B cell (primary cell): ENCODE measurements at regions not wholly inside any gene's neighbourhood (a gene's known extent, or its start where the extent isn't known, plus 50 kb on each side); places are given as distances from the start of the nearest gene placed in this dataset.

Source experiments
- ATAC-seq: fragments of 200-7000 bp; cut with Tn5 transposase; one replicate; pipeline ENCODE4 v1.10.0; 2021; ENCODE audit warnings: low read depth, mild to moderate bottlenecking, moderate number of reproducible peaks, moderate library complexity
- CTCF ChIA-PET: fragments of 350-600 bp; sonication (Branson Sonifier 250); formaldehyde crosslinking; loops from one replicate; lab custom pipeline; 2021; ENCODE audit warnings: antibody characterized with exemption, inconsistent platforms; lab: Charles Lee
- POLR2A ChIA-PET: fragments of 350-600 bp; sonication (Branson Sonifier 250); formaldehyde crosslinking; loops from one replicate; lab custom pipeline; 2021; ENCODE audit warnings: antibody characterized with exemption; lab: Charles Lee
- DNase-seq: peaks from one replicate; pipeline ENCODE4 v3.0.0; 2013
- H2AFZ ChIP-seq: 2 replicates; pipeline ENCODE4 v1.6.1; 2012; ENCODE audit warnings: mild to moderate bottlenecking, low read depth, low read length; ENCODE audit not compliant: insufficient read depth, poor library complexity, severe bottlenecking
- H3K27ac ChIP-seq, 2 donors: 1 replicate in 1 of 2; 2 replicates in 1 of 2; pipeline ENCODE4 v1.5.1; 2012 to 2013; ENCODE audit warnings: low read length in 2 of 2, mild to moderate bottlenecking in 2 of 2, moderate library complexity in 1 of 2
- H3K27me3 ChIP-seq, 4 experiments: fragments of 200-600 bp in 1 of 4; sonication (generic) in 1 of 4; replicated peaks in 1 of 4; 1 replicate in 2 of 4; 2 replicates in 2 of 4; pipeline versions ENCODE4 v1.6.1 to v1.7.0; 2013 to 2016; ENCODE audit warnings: low read length in 3 of 4, mild to moderate bottlenecking in 2 of 4, mixed read lengths in 1 of 4, moderate library complexity in 1 of 4; ENCODE audit not compliant: insufficient read depth in 4 of 4, control insufficient read depth in 3 of 4; ENCODE audit errors: control extremely low read depth in 1 of 4
- H3K36me3 ChIP-seq, 2 experiments: replicated peaks in 1 of 2; 1 replicate in 1 of 2; 2 replicates in 1 of 2; pipeline versions ENCODE4 v1.6.1 to v1.7.1; 2013; ENCODE audit warnings: low read length in 1 of 2; ENCODE audit not compliant: insufficient read depth in 2 of 2, control insufficient read depth in 1 of 2; ENCODE audit errors: control extremely low read depth in 1 of 2, extremely low read depth in 1 of 2
- H3K4me1 ChIP-seq, 2 donors: fragments of 200-600 bp in 1 of 2; sonication (generic) in 1 of 2; 1 replicate in 1 of 2; 2 replicates in 1 of 2; pipeline versions ENCODE4 v1.5.1 to v1.6.1; 2013 to 2017; ENCODE audit warnings: low read length in 2 of 2; ENCODE audit not compliant: control insufficient read depth in 2 of 2, insufficient read depth in 2 of 2
- H3K4me2 ChIP-seq: replicated peaks from 2 replicates; pipeline ENCODE3; 2012; ENCODE audit warnings: mild to moderate bottlenecking, low read depth, low read length; ENCODE audit not compliant: poor library complexity, severe bottlenecking
- H3K4me3 ChIP-seq, 5 experiments: fragments of 200-600 bp in 1 of 5; sonication (generic) in 1 of 5; 1 replicate in 3 of 5; 2 replicates in 2 of 5; pipeline versions ENCODE4 v1.5.1 to v1.7.0; 2011 to 2016; ENCODE audit warnings: low read length in 4 of 5, mild to moderate bottlenecking in 4 of 5, low read depth in 2 of 5, control low read depth in 1 of 5, moderate library complexity in 1 of 5; ENCODE audit not compliant: insufficient read depth in 1 of 5; ENCODE audit errors: control extremely low read depth in 1 of 5, extremely low read depth in 1 of 5
- H3K79me2 ChIP-seq: fragments of 200-600 bp; sonication (generic); one replicate; pipeline ENCODE4 v1.6.0; 2016; ENCODE audit warnings: low read length; ENCODE audit not compliant: control insufficient read depth, insufficient read depth
- H3K9ac ChIP-seq: fragments of 200-600 bp; sonication (generic); 2 replicates; pipeline ENCODE4 v1.6.1; 2017; ENCODE audit warnings: mild to moderate bottlenecking, low read length, moderate library complexity
- H3K9me3 ChIP-seq, 3 donors: one replicate each; pipeline versions ENCODE4 v1.6.1 to v1.7.1; 2013; ENCODE audit warnings: low read length in 2 of 3; ENCODE audit not compliant: control insufficient read depth in 2 of 3, insufficient read depth in 1 of 3; ENCODE audit errors: control extremely low read depth in 1 of 3
- H4K20me1 ChIP-seq: 2 replicates; pipeline ENCODE4 v1.6.0; 2012; ENCODE audit warnings: mild to moderate bottlenecking, low read length; ENCODE audit not compliant: insufficient read depth, control insufficient read depth, poor library complexity, severe bottlenecking
- H3K27ac Mint-ChIP-seq: one replicate; pipeline ENCODE4 v1.8.0; 2021; ENCODE audit warnings: mixed read lengths
- H3K27me3 Mint-ChIP-seq: one replicate; pipeline ENCODE4 v1.8.0; 2021; ENCODE audit warnings: mixed read lengths
- H3K4me1 Mint-ChIP-seq: one replicate; pipeline ENCODE4 v1.8.0; 2021; ENCODE audit warnings: mixed read lengths
- H3K4me3 Mint-ChIP-seq: one replicate; pipeline ENCODE4 v1.8.0; 2021; ENCODE audit warnings: mixed read lengths
- H3K9me3 Mint-ChIP-seq: one replicate; pipeline ENCODE4 v1.8.0; 2022; ENCODE audit warnings: mixed read lengths; ENCODE audit not compliant: insufficient read depth
- CTCF ChIP-seq: fragments of 200-600 bp; IDR thresholded peaks from one replicate; pipeline ENCODE4 v1.8.0; 2022; ENCODE audit warnings: antibody characterized with exemption, mild to moderate bottlenecking
- EZH2 ChIP-seq: IDR thresholded peaks from 2 replicates; pipeline ENCODE4 v1.6.1; 2012; ENCODE audit warnings: borderline replicate concordance, low read depth, mild to moderate bottlenecking, moderate library complexity, low read length; ENCODE audit not compliant: insufficient read depth, poor library complexity, severe bottlenecking
- WGBS: methylation state at CpG from one replicate; pipeline ENCODE4 v1.1.5; 2013; ENCODE audit warnings: missing lambda C conversion rate; ENCODE audit not compliant: insufficient coverage; 5-methylcytosine and 5-hydroxymethylcytosine counted together
- intact Hi-C: fragments of 100-400 bp; cut with micrococcal nuclease; formaldehyde crosslinking; loops from one replicate; pipeline ENCODE4 v1.10.0; 2022

GRCh38 chr10:131513445-131513844, 201.9 kb upstream of the TCERG1L start:
- DNase-seq (no peak), ATAC-seq (no peak)
- H3K9me3 Mint-ChIP-seq, result peaks cover 2% of the 10 kb centered on the region
- ChIA-PET POLR2A (no interaction called here), CTCF (no interaction called here)
- Histone ChIP-seq H3K4me3 (no peak overlapping the region), H3K4me2 (no peak overlapping the region), H3K27me3 (no peaks in the 10 kb centered on the region), H3K79me2 (no peaks in the 10 kb centered on the region), H3K9ac (no peak overlapping the region), H3K36me3 (no peaks in the 10 kb centered on the region), H3K4me1 (no peaks in the 10 kb centered on the region), H2AFZ (no peak overlapping the region), H3K9me3 (peaks cover 0 to 39% (median 0%) of the 10 kb centered on the region in 3 donors), H4K20me1 (no peaks in the 10 kb centered on the region), H3K27ac (no peak overlapping the region)
- TF ChIP-seq EZH2, result no peak
- TF ChIP-seq CTCF, result no peak
- no peaks in the 10 kb centered on the region for H3K4me1 Mint-ChIP-seq
- H3K4me3 Mint-ChIP-seq, result no peak overlapping the region
- H3K27me3 Mint-ChIP-seq, result no peaks in the 10 kb centered on the region
- intact Hi-C loops, result no loop called here
- 93% methylated on average over 4 of the region's 4 CpGs for WGBS
- no peak overlapping the region for H3K27ac Mint-ChIP-seq

GRCh38 chr10:131513901-131514300, 202.4 kb upstream of the TCERG1L start:
- 72% methylated on average over 8 of the region's 8 CpGs for WGBS
- H3K9me3 Mint-ChIP-seq, result peaks cover 2% of the 10 kb centered on the region
- no peaks in the 10 kb centered on the region for H3K79me2 ChIP-seq

More at GRCh38 chr10:131513901-131514300, 202.4 kb upstream of the TCERG1L start:
- Mint-ChIP-seq H3K4me3 (no peak overlapping the region), H3K4me1 (no peaks in the 10 kb centered on the region), H3K27me3 (no peaks in the 10 kb centered on the region), H3K27ac (no peak overlapping the region)
- intact Hi-C loops, result no loop called here
- no peak overlapping the region for H3K4me3 ChIP-seq
- H4K20me1 ChIP-seq, result no peaks in the 10 kb centered on the region
- H3K27ac ChIP-seq, result no peak overlapping the region
- ATAC-seq (no peak), DNase-seq (no peak)
- ChIA-PET POLR2A (no interaction called here), CTCF (no interaction called here)
- peaks cover 0 to 39% (median 0%) of the 10 kb centered on the region in 3 donors for H3K9me3 ChIP-seq
- no peak overlapping the region for H3K4me2 ChIP-seq
- no peak overlapping the region for H3K9ac ChIP-seq
- TF ChIP-seq CTCF (no peak), EZH2 (no peak)
- H3K4me1 ChIP-seq, result no peaks in the 10 kb centered on the region
- no peaks in the 10 kb centered on the region for H3K27me3 ChIP-seq
- H3K36me3 ChIP-seq, result no peaks in the 10 kb centered on the region
- no peak overlapping the region for H2AFZ ChIP-seq
